ENCODE measurements at regions not wholly inside any gene's neighbourhood (a gene's known extent, or its start where the extent isn't known, plus 50 kb on each side); places are given as distances from the start of the nearest gene placed in this dataset.
"Not testable (repeated sequence)": the region's sequence is repeated elsewhere in the genome, so short reads cannot be mapped to it uniquely, and the experiment has no call there.

- Histone ChIP-seq H3K4me3 (no peak overlapping the region), H3K36me3 (no peaks in the 10 kb centered on the region), H3K4me1 (no peaks in the 10 kb centered on the region), H3K9me3 (no peaks in the 10 kb centered on the region), H3K27me3 (no peaks in the 10 kb centered on the region), H3K27ac (no peak overlapping the region)
- no peak for TF ChIP-seq CTCF (IDR thresholded peaks at IDR 0.05)
- TF ChIP-seq POLR2A (IDR thresholded peaks at IDR 0.05): no peak
- no peak for TF ChIP-seq EP300 (IDR thresholded peaks at IDR 0.05)
- no peak for TF ChIP-seq POLR2AphosphoS5 (IDR thresholded peaks at IDR 0.05)
- ATAC-seq (ENCODE audit: low FRiP score in 2 of 2) (no peak), DNase-seq (no peak)
- 84 to 87% methylated on average over 3 of the region's 3 CpGs for WGBS, 2 donors
Measured at GRCh38 chr2:153532140-153532539, 53.6 kb upstream of the RPRM start.

GRCh38 chr2:153533803-153534202 lies 55.2 kb upstream of the RPRM start:
- H3K4me3 ChIP-seq; H3K4me1 ChIP-seq; DNase-seq; H3K9me3 ChIP-seq; ATAC-seq (ENCODE audit: low FRiP score in 2 of 2); H3K36me3 ChIP-seq; H3K27ac ChIP-seq; H3K27me3 ChIP-seq: not testable (repeated sequence)
- WGBS, 2 donors: 97 to 99% methylated on average over 4 of the region's 4 CpGs

- ATAC-seq (ENCODE audit: low FRiP score in 2 of 2); H3K4me1 ChIP-seq; H3K27me3 ChIP-seq; H3K27ac ChIP-seq; H3K4me3 ChIP-seq; H3K9me3 ChIP-seq; H3K36me3 ChIP-seq; DNase-seq: not testable (repeated sequence)
- 84 to 87% methylated on average over 7 of the region's 7 CpGs for WGBS, 2 donors
Measured at GRCh38 chr2:153534590-153534989, 56.0 kb upstream of the RPRM start.

GRCh38 chr2:153536115-153536514 lies 57.6 kb upstream of the RPRM start:
- ATAC-seq (ENCODE audit: low FRiP score in 2 of 2) (no peak), DNase-seq (no peak)
- Histone ChIP-seq H3K27me3 (no peaks in the 10 kb centered on the region), H3K27ac (no peak overlapping the region), H3K9me3 (peaks cover 0 to 8% (median 0%) of the 10 kb centered on the region in 4 donors), H3K4me1 (no peaks in the 10 kb centered on the region), H3K4me3 (no peak overlapping the region), H3K36me3 (no peaks in the 10 kb centered on the region)
- no peak for TF ChIP-seq EP300 (IDR thresholded peaks at IDR 0.05)

- not testable (repeated sequence) for H3K4me3 ChIP-seq; H3K27ac ChIP-seq; DNase-seq; H3K9me3 ChIP-seq; H3K4me1 ChIP-seq; ATAC-seq (ENCODE audit: low FRiP score in 2 of 2); H3K36me3 ChIP-seq; H3K27me3 ChIP-seq
- no CpG with 5 or more reads among the region's 1 CpG for WGBS, 2 donors
Measured at GRCh38 chr2:153538102-153538501, 59.5 kb upstream of the RPRM start.

- Histone ChIP-seq H3K36me3 (no peaks in the 10 kb centered on the region), H3K4me1 (no peaks in the 10 kb centered on the region), H3K27me3 (no peaks in the 10 kb centered on the region), H3K4me3 (no peak overlapping the region), H3K27ac (no peak overlapping the region), H3K9me3 (peaks cover 0 to 8% (median 0%) of the 10 kb centered on the region in 4 donors)
- DNase-seq: no peak
- no peak for TF ChIP-seq CTCF (IDR thresholded peaks at IDR 0.05)
- TF ChIP-seq EP300 (IDR thresholded peaks at IDR 0.05): no peak
- no peak for TF ChIP-seq POLR2AphosphoS5 (IDR thresholded peaks at IDR 0.05)
- TF ChIP-seq POLR2A (IDR thresholded peaks at IDR 0.05): no peak
- no peak for ATAC-seq (ENCODE audit: low FRiP score in 2 of 2)
- 39 to 41% methylated on average over 5 of the region's 5 CpGs for WGBS, 2 donors
Measured at GRCh38 chr2:153543635-153544071, 65.1 kb upstream of the RPRM start.

- Histone ChIP-seq H3K4me1 (no peaks in the 10 kb centered on the region), H3K4me3 (no peak overlapping the region), H3K27ac (no peak overlapping the region), H3K27me3 (no peaks in the 10 kb centered on the region), H3K36me3 (no peaks in the 10 kb centered on the region), H3K9me3 (no peaks in the 10 kb centered on the region)
- TF ChIP-seq POLR2AphosphoS5 (IDR thresholded peaks at IDR 0.05) (no peak), CTCF (IDR thresholded peaks at IDR 0.05) (no peak), EP300 (IDR thresholded peaks at IDR 0.05) (no peak)
- 85 to 86% methylated on average over 2 of the region's 2 CpGs for WGBS, 2 donors
- ATAC-seq (ENCODE audit: low FRiP score in 2 of 2): no peak
- no peak for DNase-seq
Measured at GRCh38 chr2:153546358-153546757, 67.8 kb upstream of the RPRM start.
